T-helper 17 cell (primary cell): ENCODE measurements at regions not wholly inside any gene's neighbourhood (a gene's known extent, or its start where the extent isn't known, plus 50 kb on each side); places are given as distances from the start of the nearest gene placed in this dataset.
A peak's percentile ranks its signal among the peaks of the same experiment; 100 is the strongest.

Experiments used
- ATAC-seq: fragments of 150-1000 bp; cut with Tn5 transposase; 2 replicates; pipeline ENCODE4 v1.10.0; 2021; ENCODE audit warnings: mild to moderate bottlenecking, moderate library complexity
- DNase-seq, 3 donors: peaks; one replicate each; pipeline versions ENCODE4 v3.0.0 to v3.0.0-alpha.2; 2020 to 2021
- H3K9me3 ChIP-seq: one replicate; pipeline ENCODE4 v1.7.0; 2013; ENCODE audit warnings: low read length, mild to moderate bottlenecking; ENCODE audit not compliant: control insufficient read depth, poor library complexity, severe bottlenecking
- H3K27ac Mint-ChIP-seq: one replicate; pipeline ENCODE4 v1.8.0; 2022; ENCODE audit warnings: mild to moderate bottlenecking, moderate library complexity, mixed read lengths
- H3K27me3 Mint-ChIP-seq: one replicate; pipeline ENCODE4 v1.8.0; 2022; ENCODE audit warnings: mixed read lengths
- H3K36me3 Mint-ChIP-seq: one replicate; pipeline ENCODE4 v1.8.0; 2022; ENCODE audit warnings: low read depth, mixed read lengths
- H3K4me1 Mint-ChIP-seq: one replicate; pipeline ENCODE4 v1.8.0; 2022; ENCODE audit warnings: mild to moderate bottlenecking, mixed read lengths
- H3K4me3 Mint-ChIP-seq: one replicate; pipeline ENCODE4 v1.8.0; 2022; ENCODE audit warnings: mild to moderate bottlenecking, moderate library complexity, mixed read lengths

DNA sequence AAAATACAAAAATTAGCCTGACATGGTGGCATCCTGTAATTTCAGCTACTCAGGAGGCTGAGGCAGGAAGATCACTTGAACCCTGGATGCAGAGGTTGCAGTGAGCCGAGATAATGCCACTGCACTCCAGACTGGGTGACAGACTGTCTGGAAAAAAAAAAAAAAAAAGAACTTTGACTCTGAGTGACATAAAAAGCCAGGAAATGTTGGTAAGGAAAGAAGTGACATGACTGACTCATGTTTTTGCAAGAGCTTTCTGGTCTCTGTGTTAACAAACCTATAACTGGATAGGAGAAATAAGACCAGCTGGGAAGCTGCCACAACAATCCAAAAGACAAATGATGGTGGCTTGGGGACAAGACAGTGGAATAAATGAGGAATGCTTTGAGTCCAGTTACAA lies 272.1 kb downstream of the HINT1 start:
- ATAC-seq (no peak), DNase-seq (no peak)
- no peak overlapping the region for H3K27ac Mint-ChIP-seq
- no peak overlapping the region for H3K4me3 Mint-ChIP-seq
- H3K36me3 Mint-ChIP-seq, result no peaks in the 10 kb centered on the region
- no peaks in the 10 kb centered on the region for H3K4me1 Mint-ChIP-seq
- H3K9me3 ChIP-seq, result no peaks in the 10 kb centered on the region
- peaks cover 38% of the 10 kb centered on the region for H3K27me3 Mint-ChIP-seq

DNA sequence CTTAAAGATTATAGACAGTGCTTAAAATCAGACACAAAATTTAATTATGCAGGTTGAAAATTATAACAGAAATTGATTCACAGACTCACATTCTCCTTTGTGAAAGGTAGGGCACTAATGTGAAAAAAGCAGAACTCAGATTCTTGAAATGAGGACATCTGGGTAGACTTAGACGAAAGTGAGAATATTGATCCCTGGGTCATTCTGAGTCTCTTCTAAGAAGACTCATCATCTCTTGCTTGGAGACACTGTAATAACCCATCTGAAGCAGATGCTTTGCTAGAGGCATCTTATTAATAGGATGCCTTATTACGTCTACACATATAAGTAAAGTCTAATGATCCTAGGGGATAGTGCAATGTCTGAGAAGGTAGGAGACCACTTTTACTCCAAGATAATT lies 274.4 kb downstream of the HINT1 start:
- H3K4me3 Mint-ChIP-seq, result no peak overlapping the region
- no peak for ATAC-seq
- H3K27ac Mint-ChIP-seq, result no peak overlapping the region
- H3K4me1 Mint-ChIP-seq, result peaks cover 8% of the 10 kb centered on the region
- peaks cover 3% of the 10 kb centered on the region for H3K36me3 Mint-ChIP-seq
- H3K9me3 ChIP-seq, result no peaks in the 10 kb centered on the region
- no peak for DNase-seq
- H3K27me3 Mint-ChIP-seq, result peaks cover 58% of the 10 kb centered on the region

DNA sequence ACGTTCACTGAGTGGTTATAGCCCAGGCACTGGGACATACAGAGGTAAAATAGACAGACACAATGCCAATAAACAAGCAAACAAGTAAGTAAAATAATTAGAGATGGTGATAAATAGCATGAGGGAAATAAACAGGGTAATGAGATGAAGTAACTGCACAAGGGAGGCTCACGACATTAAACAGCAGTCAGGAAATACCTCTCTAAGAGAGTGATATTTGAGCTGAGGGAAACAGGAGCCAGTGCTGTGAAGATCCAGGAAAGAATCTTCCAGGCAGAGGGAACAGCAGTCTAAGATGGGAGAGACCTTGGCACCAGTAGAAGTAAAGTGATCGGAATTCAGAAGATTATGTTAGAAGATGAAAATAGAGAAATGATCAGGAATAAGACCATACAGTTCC lies 279.4 kb downstream of the HINT1 start:
- ATAC-seq, result no peak
- H3K27me3 Mint-ChIP-seq, result peaks cover 48% of the 10 kb centered on the region
- H3K36me3 Mint-ChIP-seq, result peaks cover 3% of the 10 kb centered on the region
- H3K27ac Mint-ChIP-seq, result no peak overlapping the region
- H3K4me1 Mint-ChIP-seq, result peaks cover 10% of the 10 kb centered on the region
- no peak for DNase-seq
- no peak overlapping the region for H3K4me3 Mint-ChIP-seq
- H3K9me3 ChIP-seq, result no peaks in the 10 kb centered on the region

DNA sequence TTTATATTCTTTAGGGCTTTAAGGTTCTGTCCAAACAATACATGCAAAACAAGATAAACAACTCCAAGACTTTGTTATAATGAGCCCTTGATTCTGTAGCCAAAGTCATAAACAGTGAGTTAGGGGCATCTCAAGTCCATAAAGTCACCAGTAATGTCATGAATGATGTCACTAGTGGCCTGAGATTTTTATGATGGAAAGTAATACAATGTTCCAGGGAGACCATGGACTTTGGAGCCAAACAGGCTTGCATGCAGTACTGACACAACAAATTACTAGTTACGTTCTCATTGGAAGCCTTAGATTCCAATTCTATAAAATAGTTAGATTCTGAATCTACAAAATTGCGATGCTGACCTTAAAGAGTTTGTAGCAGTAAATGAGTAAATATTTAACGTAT lies 280.0 kb downstream of the HINT1 start:
- peaks cover 47% of the 10 kb centered on the region for H3K27me3 Mint-ChIP-seq
- peaks cover 10% of the 10 kb centered on the region for H3K4me1 Mint-ChIP-seq
- H3K36me3 Mint-ChIP-seq, result peaks cover 3% of the 10 kb centered on the region
- ATAC-seq, result no peak
- H3K9me3 ChIP-seq, result no peaks in the 10 kb centered on the region
- no peak for DNase-seq
- H3K27ac Mint-ChIP-seq, result no peak overlapping the region
- no peak overlapping the region for H3K4me3 Mint-ChIP-seq

DNA sequence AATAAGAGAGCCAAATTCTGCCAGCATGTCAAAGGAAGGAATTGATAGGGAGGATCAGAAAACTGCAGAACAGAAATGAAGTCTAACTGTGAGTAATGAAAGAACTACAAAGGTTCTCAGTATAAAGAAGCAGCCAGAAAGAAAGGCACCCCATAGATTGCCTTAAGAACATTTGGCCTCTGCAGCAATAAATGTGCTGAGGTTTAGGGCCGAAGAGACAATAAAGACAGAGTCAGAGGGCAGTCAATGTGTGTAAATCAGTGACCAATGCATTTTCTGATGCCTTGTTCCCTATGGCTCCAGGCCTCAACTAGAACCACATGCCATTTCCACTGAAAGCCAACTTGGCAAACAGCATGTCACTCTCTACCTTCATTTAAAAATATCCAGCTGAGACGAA lies 281.0 kb downstream of the HINT1 start:
- DNase-seq, result no peak

DNA sequence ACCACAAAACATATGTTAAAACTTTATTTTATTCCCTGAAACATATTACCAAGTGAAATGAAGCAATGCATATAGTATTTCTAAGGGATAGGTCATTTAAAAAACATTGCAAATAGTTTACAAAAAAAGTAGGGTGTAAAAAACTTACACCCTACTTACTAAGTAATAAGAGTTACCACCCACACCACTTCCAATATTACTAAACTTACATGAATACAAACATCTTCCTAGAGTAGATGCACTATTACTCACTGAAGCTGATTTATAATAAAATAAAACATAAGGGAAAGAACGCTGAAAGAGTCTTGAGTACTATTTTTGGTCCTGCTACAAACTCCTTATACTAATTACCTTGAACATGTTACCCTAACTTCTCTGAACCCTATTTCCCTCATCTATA lies 289.4 kb downstream of the HINT1 start:
- Mint-ChIP-seq H3K4me3 (no peak overlapping the region), H3K36me3 (peaks cover 2% of the 10 kb centered on the region), H3K4me1 (peaks cover 4% of the 10 kb centered on the region), H3K27me3 (peaks cover 15% of the 10 kb centered on the region), H3K27ac (no peak overlapping the region)
- ATAC-seq, result no peak
- no peak for DNase-seq
- no peaks in the 10 kb centered on the region for H3K9me3 ChIP-seq

More for the DNA sequence above, 281.0 kb downstream of the HINT1 start:
- Mint-ChIP-seq H3K36me3 (peaks cover 5% of the 10 kb centered on the region), H3K4me1 (peaks cover 10% of the 10 kb centered on the region), H3K27ac (no peak overlapping the region), H3K27me3 (peaks cover 38% of the 10 kb centered on the region), H3K4me3 (no peak overlapping the region)
- no peak for ATAC-seq
- H3K9me3 ChIP-seq, result no peaks in the 10 kb centered on the region

DNA sequence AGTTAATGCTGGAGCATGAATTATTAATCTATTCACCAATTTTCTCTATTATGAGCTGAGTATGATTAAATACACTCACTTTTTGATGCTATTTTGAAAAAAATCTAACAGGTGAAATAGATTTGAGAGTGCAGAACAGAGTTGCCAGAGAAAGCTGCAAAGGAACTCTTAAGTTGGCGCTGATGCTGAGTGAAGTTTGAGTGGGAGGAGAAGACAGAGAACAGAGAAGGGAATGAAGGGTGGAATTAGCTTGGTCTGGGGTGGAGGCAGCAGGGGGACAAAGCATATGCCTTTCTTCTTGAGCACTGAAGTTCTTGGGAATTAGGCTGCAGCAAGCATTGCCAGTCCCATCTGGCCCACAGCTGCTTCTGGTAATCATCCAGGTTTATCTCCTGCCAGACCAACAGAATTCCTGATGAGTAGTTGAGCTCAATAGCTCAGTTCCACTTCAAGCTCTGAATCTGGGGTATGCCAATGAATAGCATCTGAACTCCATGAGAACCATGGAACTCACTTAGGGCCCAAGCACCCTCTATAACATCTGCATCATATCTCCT lies 290.1 kb downstream of the HINT1 start:
- H3K9me3 ChIP-seq, result no peaks in the 10 kb centered on the region
- Mint-ChIP-seq H3K27me3 (peaks cover 10% of the 10 kb centered on the region), H3K36me3 (peaks cover 2% of the 10 kb centered on the region), H3K4me3 (no peak overlapping the region), H3K4me1 (peaks cover 4% of the 10 kb centered on the region), H3K27ac (no peak overlapping the region)
- no peak for DNase-seq
- ATAC-seq, result no peak

DNA sequence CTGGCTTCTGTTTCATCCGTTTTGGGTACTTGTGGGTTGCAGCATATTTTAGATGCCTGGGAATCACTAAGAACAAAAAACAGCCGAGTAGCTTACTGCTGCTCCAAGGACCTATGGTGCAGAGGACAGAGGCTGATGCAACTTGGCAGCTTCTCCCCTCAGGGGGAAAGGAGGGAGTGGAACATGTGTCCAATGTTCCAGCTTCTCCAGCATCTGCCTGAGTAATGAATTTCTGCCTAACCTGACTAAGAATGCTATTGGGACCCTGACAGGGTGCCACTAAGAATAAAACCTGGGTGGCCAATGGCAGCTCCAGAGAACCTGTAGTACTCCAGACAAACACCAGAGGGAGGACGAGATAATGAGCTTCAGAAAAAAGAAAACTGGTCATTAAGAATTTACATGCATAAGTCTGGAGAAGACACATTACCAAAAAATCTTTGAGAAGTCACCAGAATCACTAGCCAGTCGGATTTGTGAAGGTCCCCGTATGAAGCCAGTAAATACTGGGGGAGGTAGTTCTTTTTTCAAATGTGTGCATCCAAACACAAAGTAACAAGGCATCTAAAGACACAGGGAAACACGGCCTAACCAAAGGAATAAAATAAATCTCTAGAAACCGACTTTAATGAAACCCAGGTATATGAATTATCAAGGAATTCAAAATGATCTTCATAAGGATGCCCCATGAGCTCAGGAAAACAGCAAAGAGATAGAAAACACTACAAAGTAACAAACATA lies 293.5 kb downstream of the HINT1 start:
- DNase-seq (peak in 1 of 3 donors; percentile 36), ATAC-seq (peak; percentile 68)
- H3K9me3 ChIP-seq, result no peaks in the 10 kb centered on the region
- Mint-ChIP-seq H3K4me3 (no peak overlapping the region), H3K36me3 (no peaks in the 10 kb centered on the region), H3K27ac (no peak overlapping the region), H3K4me1 (peaks cover 6% of the 10 kb centered on the region), H3K27me3 (peaks cover 10% of the 10 kb centered on the region)

DNA sequence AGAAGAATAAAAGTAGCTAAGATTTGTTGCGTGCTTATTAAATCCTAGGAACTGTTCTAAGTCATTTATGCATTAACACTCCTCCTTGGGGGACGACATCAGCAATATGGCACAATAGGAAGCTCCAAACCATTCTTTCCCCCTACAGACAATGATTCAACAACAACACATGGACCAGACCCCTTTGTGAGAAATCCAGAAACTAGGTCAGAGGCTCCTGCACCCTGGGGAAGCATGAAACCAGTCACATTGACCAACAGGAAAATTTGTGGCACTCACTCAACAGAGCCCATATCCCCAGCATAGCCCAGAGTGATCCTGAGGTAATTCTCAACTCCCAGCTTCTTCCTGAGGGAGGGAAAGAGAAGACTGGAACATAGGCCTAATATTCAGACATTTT lies 294.4 kb downstream of the HINT1 start:
- no peak for ATAC-seq
- Mint-ChIP-seq H3K36me3 (no peaks in the 10 kb centered on the region), H3K27ac (no peak overlapping the region), H3K4me3 (no peak overlapping the region), H3K27me3 (peaks cover 10% of the 10 kb centered on the region), H3K4me1 (peaks cover 6% of the 10 kb centered on the region)
- DNase-seq, result no peak
- H3K9me3 ChIP-seq, result no peaks in the 10 kb centered on the region

DNA sequence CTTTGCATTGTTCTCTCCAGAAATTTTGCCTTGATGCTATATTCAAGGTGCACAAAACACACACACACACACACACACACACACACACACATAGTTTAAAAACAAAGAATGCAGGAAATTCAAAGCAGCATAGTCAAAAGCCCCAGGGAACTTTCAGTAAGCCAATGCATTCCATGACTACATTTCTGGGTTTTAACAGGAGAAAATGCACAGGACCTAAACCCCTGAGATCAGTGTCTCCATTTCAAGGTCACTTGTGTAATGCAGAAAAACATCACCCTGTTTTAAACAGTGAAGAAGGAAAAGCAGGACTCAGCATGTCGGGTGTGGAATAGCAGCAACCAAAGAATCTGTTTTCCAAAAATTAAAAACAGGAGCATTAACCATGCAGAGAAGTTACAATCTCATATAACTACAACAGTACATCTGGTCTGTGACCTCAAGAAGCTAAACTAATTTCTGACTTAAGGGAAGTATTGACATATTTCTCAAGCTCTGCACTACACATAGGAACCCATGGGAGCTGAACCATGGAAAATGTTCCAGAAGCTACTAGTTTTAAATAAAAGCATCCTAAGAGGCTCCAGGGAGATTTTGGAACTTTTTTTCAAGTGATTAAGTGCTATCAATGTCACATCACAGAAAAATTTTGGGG lies 296.7 kb downstream of the HINT1 start:
- Mint-ChIP-seq H3K27ac (no peak overlapping the region), H3K4me3 (no peak overlapping the region)
- no peak for ATAC-seq

DNA sequence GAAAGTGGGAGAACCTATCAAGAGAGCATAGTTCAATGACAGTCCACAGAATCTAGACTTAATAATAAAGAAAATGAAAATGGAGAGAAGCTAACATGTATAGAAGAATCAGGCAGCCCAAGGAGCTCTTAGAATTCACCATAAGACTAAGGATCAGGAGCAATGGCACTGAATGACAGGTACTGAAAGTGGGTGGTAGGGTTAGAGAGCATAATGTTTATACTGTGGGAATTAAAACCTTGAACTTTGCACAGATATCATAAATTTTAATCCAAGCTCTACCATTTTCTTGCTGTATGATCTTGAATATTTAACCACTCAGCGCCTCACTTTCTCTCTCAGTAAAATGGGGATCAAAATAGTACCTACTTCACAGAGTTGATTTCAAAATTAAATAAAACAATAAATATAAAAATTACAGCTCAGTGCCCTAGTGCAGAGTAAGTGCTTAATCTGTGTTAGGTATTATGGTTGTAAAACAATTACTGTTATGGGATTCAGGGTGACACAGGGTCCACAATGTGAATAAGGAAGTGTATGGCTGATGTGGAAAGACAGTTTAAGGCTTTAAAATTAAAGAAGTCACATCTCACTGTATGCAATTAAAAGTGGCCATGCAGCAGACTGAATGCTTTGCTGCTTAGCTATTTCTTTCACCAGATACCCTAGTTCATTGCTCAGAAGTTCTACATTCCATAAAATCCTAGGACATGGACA lies 319.8 kb downstream of the HINT1 start:
- no peaks in the 10 kb centered on the region for H3K9me3 ChIP-seq
- no peak overlapping the region for H3K27ac Mint-ChIP-seq
- no peaks in the 10 kb centered on the region for H3K27me3 Mint-ChIP-seq
- H3K36me3 Mint-ChIP-seq, result peaks cover 4% of the 10 kb centered on the region
- H3K4me3 Mint-ChIP-seq, result no peak overlapping the region
- DNase-seq, result no peak
- no peaks in the 10 kb centered on the region for H3K4me1 Mint-ChIP-seq
- ATAC-seq, result no peak

More for the DNA sequence above, 296.7 kb downstream of the HINT1 start:
- Mint-ChIP-seq H3K4me1 (peaks cover 6% of the 10 kb centered on the region), H3K27me3 (peaks cover 10% of the 10 kb centered on the region), H3K36me3 (no peaks in the 10 kb centered on the region)
- no peaks in the 10 kb centered on the region for H3K9me3 ChIP-seq
- DNase-seq, result no peak

DNA sequence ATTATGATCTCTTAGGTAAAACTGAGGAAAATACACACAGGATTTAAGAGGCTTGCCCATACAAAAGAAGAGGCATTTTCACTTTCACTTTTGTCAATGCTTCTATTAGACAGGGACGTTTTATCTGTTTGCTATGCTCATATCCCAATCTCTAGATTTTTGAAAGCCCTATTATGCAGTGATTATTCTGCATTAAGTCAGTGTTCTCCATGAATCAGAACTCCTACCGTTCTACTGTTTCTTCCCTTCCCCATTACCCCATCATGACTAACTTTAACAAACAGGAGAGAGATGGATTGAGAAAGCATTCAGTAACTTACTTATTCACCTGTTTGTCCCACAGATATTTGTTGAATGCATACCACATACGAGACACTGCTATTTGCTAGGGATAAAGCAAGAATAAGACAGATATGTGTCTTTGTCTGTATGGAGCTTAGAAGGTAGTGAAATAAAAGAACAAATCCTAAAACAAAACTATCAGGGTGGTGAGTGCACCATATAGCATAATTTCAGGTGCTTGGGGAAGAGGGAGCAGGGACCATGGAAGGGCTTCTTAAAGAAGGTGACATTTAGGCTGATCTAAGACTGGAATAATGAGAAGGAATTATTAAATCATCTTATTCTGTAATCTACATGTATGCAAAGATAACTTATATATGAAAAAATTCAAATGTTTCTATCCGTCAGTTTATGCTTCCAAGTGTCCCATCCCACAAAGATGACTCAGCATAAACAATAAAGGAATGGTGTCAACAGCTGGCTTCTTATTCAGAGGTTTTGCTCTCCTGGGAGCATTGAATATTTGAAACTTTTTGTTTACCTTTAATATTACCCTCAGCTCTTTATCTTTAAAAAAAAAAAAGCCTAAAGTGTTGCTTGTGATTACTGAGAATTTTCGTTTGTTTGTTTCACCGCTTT lies 328.1 kb downstream of the HINT1 start:
- H3K36me3 Mint-ChIP-seq, result peaks cover 4% of the 10 kb centered on the region
- H3K4me3 Mint-ChIP-seq, result peak overlapping the region; percentile 89
- no peaks in the 10 kb centered on the region for H3K9me3 ChIP-seq
- no peaks in the 10 kb centered on the region for H3K27me3 Mint-ChIP-seq
- peak overlapping the region; percentile 70 for H3K27ac Mint-ChIP-seq
- peaks cover 7% of the 10 kb centered on the region for H3K4me1 Mint-ChIP-seq
- ATAC-seq (no peak), DNase-seq (no peak)
